PC-3 (cell line): ENCODE measurements at regions not wholly inside any gene's neighbourhood (a gene's known extent, or its start where the extent isn't known, plus 50 kb on each side); places are given as distances from the start of the nearest gene placed in this dataset.

Experiments
- ATAC-seq: fragments of 200-7000 bp; cut with Tn5 transposase; 2 replicates; pipeline ENCODE4 v1.9.1; 2020; ENCODE audit warnings: mild to moderate bottlenecking, moderate library complexity
- BruUV-seq: library from RNA; stranded (reverse); fragments of 400-500 nt; replicated peaks from 2 replicates; lab custom pipeline; 2021; lab: Mats Ljungman, UMichigan
- CTCF ChIA-PET: fragments of 300-600 bp; sonication (Branson Sonifier 250); formaldehyde crosslinking; loops from one replicate; lab custom pipeline; 2022; ENCODE audit warnings: antibody characterized with exemption; lab: Charles Lee
- POLR2A ChIA-PET: fragments of 300-600 bp; sonication (Branson Sonifier 250); formaldehyde crosslinking; loops from one replicate; lab custom pipeline; 2022; ENCODE audit warnings: antibody characterized with exemption; ENCODE audit not compliant: unreplicated experiment; lab: Charles Lee
- DNase-seq: peaks from one replicate; pipeline ENCODE4 v3.0.0-alpha.2; 2015
- H2AFZ ChIP-seq: fragments of 300-600 bp; sonication (generic); 2 replicates; pipeline ENCODE4 v1.6.0; 2016; ENCODE audit warnings: antibody characterized with exemption, low read length
- H3F3A ChIP-seq: fragments of 300-600 bp; sonication (generic); one replicate; pipeline ENCODE4 v1.6.0; 2017; ENCODE audit warnings: antibody characterized with exemption, low read length, control low read depth, mild to moderate bottlenecking; ENCODE audit not compliant: unreplicated experiment
- H3K27ac ChIP-seq: fragments of 300-600 bp; sonication (generic); 2 replicates; pipeline ENCODE4 v1.5.1; 2016; ENCODE audit warnings: mild to moderate bottlenecking, low read length
- H3K27me3 ChIP-seq: fragments of 300-600 bp; sonication (generic); 2 replicates; pipeline ENCODE4 v1.6.1; 2016; ENCODE audit warnings: low read length, mixed read lengths
- H3K36me3 ChIP-seq: fragments of 300-600 bp; sonication (generic); 2 replicates; pipeline ENCODE4 v1.6.1; 2016; ENCODE audit warnings: low read depth, mixed run types, low read length, mixed read lengths
- H3K4me1 ChIP-seq: fragments of 300-600 bp; sonication (generic); 2 replicates; pipeline ENCODE4 v1.5.1; 2016; ENCODE audit warnings: low read length; ENCODE audit not compliant: insufficient read depth
- H3K4me2 ChIP-seq: fragments of 300-600 bp; sonication (generic); 2 replicates; pipeline ENCODE4 v1.6.0; 2016; ENCODE audit warnings: low read length
- H3K4me3 ChIP-seq: fragments of 300-600 bp; sonication (generic); 2 replicates; pipeline ENCODE4 v1.5.1; 2016; ENCODE audit warnings: mild to moderate bottlenecking, low read length, mixed read lengths
- H3K79me2 ChIP-seq: fragments of 300-600 bp; sonication (generic); 2 replicates; pipeline ENCODE4 v1.6.1; 2017; ENCODE audit warnings: low read length, mixed read lengths
- H3K9ac ChIP-seq: fragments of 300-600 bp; sonication (generic); 2 replicates; pipeline ENCODE4 v1.6.0; 2016; ENCODE audit warnings: mild to moderate bottlenecking, low read length
- H3K9me2 ChIP-seq: fragments of 300-600 bp; sonication (generic); replicated peaks from 2 replicates; pipeline ENCODE4 v1.6.1; 2016; ENCODE audit warnings: mixed run types, low read length, mixed read lengths
- H3K9me3 ChIP-seq: fragments of 300-600 bp; sonication (generic); 2 replicates; pipeline ENCODE4 v1.6.1; 2016; ENCODE audit warnings: low read length, mixed read lengths
- H4K20me1 ChIP-seq: fragments of 300-600 bp; sonication (generic); 2 replicates; pipeline ENCODE4 v1.6.1; 2016; ENCODE audit warnings: low read length, mixed read lengths
- EZH2 ChIP-seq: fragments of 300-600 bp; sonication (generic); IDR thresholded peaks from one replicate; pipeline ENCODE4 v1.6.1; 2017; ENCODE audit warnings: antibody characterized with exemption, mild to moderate bottlenecking, low read length; ENCODE audit not compliant: unreplicated experiment
- EZH2phosphoT487 ChIP-seq: fragments of 300-600 bp; sonication (generic); IDR thresholded peaks from 2 replicates; pipeline ENCODE4 v1.6.1; 2018; ENCODE audit warnings: mild to moderate bottlenecking, antibody characterized with exemption, low read length, borderline replicate concordance
- intact Hi-C: fragments of 100-400 bp; cut with micrococcal nuclease; formaldehyde crosslinking; loops from 2 replicates; pipeline ENCODE4 v1.9.0; 2023
- TF ChIP-seq, protein P1 (sequence below): fragments of 300-600 bp; sonication (generic); conservative IDR thresholded peaks from 2 replicates; pipeline ENCODE4 v1.5.1; 2017; ENCODE audit warnings: antibody characterized with exemption, low read depth, mild to moderate bottlenecking, low read length

DNA sequence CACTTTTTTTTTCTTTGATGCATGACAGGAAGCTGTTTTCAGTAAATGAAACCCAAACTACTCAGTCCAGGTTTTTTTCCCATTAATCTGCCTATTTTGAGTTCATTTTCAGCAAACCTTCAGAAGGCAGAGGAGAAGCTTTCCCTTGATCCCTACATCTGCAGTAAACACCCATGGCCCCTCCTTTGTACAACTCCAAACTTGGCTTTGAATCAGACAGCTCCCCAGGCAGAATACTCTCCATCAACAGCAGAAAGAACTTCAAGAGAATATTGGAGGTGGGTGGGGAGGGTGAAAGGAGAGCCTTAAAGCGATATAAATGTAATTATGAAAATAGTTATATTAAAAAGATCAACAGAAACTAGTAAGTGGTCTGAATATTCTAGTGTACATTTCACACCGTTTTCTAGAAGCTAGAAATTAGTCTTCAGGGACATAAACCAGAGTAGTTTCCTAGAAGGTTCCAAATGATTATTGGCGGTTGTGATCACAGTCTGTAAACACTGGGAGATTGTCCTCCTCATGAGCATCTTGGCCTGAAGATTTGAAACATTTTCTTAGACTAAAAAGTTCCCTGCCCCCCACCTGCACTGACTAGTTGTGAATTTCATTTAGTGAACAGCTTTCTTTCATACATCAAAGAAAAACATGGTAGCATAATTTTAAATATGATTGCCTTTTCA, 75.1 kb upstream of the STK39 start:
- Histone ChIP-seq H4K20me1 (no peaks in the 10 kb centered on the region), H3K4me3 (no peak overlapping the region), H3K79me2 (no peaks in the 10 kb centered on the region), H3K9ac (no peak overlapping the region), H3K9me2 (no peaks in the 10 kb centered on the region), H3K4me2 (no peak overlapping the region), H3K9me3 (no peaks in the 10 kb centered on the region), H2AFZ (no peak overlapping the region), H3K27ac (no peak overlapping the region), H3K36me3 (no peaks in the 10 kb centered on the region), H3F3A (no peaks in the 10 kb centered on the region), H3K27me3 (no peaks in the 10 kb centered on the region), H3K4me1 (peaks cover 12% of the 10 kb centered on the region)
- DNase-seq (no peak), ATAC-seq (no peak)
- BruUV-seq = no TSS peak
- intact Hi-C loops = no loop called here
- POLR2A ChIA-PET = no interaction called here
- TF ChIP-seq, protein P1, sequence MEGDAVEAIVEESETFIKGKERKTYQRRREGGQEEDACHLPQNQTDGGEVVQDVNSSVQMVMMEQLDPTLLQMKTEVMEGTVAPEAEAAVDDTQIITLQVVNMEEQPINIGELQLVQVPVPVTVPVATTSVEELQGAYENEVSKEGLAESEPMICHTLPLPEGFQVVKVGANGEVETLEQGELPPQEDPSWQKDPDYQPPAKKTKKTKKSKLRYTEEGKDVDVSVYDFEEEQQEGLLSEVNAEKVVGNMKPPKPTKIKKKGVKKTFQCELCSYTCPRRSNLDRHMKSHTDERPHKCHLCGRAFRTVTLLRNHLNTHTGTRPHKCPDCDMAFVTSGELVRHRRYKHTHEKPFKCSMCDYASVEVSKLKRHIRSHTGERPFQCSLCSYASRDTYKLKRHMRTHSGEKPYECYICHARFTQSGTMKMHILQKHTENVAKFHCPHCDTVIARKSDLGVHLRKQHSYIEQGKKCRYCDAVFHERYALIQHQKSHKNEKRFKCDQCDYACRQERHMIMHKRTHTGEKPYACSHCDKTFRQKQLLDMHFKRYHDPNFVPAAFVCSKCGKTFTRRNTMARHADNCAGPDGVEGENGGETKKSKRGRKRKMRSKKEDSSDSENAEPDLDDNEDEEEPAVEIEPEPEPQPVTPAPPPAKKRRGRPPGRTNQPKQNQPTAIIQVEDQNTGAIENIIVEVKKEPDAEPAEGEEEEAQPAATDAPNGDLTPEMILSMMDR = no peak
- TF ChIP-seq EZH2 (no peak), EZH2phosphoT487 (no peak)
- CTCF ChIA-PET = no interaction called here

DNA sequence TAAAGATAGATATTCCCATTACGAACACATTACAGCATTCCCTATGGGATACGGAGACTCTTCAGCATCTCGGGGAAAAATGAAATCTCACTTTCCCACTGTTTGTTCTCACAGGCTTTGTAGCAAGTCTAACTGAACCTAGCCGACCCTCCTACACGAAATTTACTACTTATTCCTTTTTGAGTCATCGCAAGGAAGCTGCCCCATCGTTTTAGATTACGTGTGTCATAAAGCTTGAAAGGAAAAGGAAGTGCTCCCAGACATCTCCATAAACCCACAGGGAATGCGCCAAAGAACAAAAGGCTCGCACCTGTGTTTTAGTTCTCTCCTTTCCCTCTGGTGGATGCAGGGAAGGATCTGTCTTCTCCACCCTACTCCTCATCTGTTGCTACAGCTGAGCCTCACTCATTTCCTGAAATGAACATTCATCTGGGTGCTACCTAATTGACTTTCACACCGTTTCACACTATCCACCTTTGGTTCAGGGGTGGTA, 76.2 kb upstream of the STK39 start:
- Histone ChIP-seq H2AFZ (no peak overlapping the region), H3K9ac (no peak overlapping the region), H3K9me3 (no peaks in the 10 kb centered on the region), H3K4me1 (peaks cover 12% of the 10 kb centered on the region), H3F3A (no peaks in the 10 kb centered on the region), H3K79me2 (no peaks in the 10 kb centered on the region), H3K4me2 (no peak overlapping the region), H3K27ac (no peak overlapping the region), H3K9me2 (no peaks in the 10 kb centered on the region), H3K27me3 (no peaks in the 10 kb centered on the region), H4K20me1 (no peaks in the 10 kb centered on the region), H3K36me3 (no peaks in the 10 kb centered on the region), H3K4me3 (no peak overlapping the region)
- ChIA-PET CTCF (no interaction called here), POLR2A (interaction anchor here (0.7 kb wide), 1 partner anchor 646 kb away, joined by 3 read pairs; no protein-coding TSS in a partner anchor)
- no TSS peak for BruUV-seq
- ATAC-seq (no peak), DNase-seq (no peak)
- TF ChIP-seq EZH2 (no peak), EZH2phosphoT487 (no peak)
- TF ChIP-seq, protein P1 = no peak
- intact Hi-C loops = no loop called here

DNA sequence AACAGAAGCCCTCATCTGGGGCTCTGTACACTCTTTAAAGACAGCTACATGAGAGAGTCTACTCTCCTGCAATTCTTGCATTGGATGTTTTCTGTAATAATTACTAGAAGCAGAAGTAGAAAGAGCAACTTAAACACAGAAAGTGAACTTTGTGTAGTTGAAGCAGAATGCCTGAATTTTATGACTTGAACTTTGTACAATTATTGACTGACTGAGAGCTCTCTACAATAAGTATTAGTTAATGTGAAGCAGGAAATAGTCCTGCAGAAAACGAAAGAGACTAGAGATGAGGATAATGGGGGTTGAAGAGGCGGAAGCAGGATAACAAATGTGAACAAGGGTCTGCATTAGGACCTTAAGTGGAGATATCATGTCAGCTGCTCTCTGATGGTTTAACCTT, 79.2 kb upstream of the STK39 start:
- Histone ChIP-seq H3K27ac (no peak overlapping the region), H3K79me2 (no peaks in the 10 kb centered on the region), H3K27me3 (no peaks in the 10 kb centered on the region), H3K9ac (no peak overlapping the region), H3K9me2 (no peaks in the 10 kb centered on the region), H3K4me2 (no peak overlapping the region), H4K20me1 (no peaks in the 10 kb centered on the region), H3K36me3 (no peaks in the 10 kb centered on the region), H3K9me3 (peaks cover 10% of the 10 kb centered on the region), H2AFZ (no peak overlapping the region), H3K4me3 (no peak overlapping the region), H3F3A (no peaks in the 10 kb centered on the region), H3K4me1 (no peaks in the 10 kb centered on the region)
- intact Hi-C loops = no loop called here
- no TSS peak for BruUV-seq
- ChIA-PET POLR2A (no interaction called here), CTCF (no interaction called here)
- no peak for TF ChIP-seq EZH2phosphoT487
- no peak for TF ChIP-seq EZH2
- TF ChIP-seq, protein P1 = no peak
- no peak for ATAC-seq
- DNase-seq = no peak
